ENCODE measurements at regions not wholly inside any gene's neighbourhood (a gene's known extent, or its start where the extent isn't known, plus 50 kb on each side); places are given as distances from the start of the nearest gene placed in this dataset.
"Not testable (repeated sequence)": the region's sequence is repeated elsewhere in the genome, so short reads cannot be mapped to it uniquely, and the experiment has no call there.

DNA sequence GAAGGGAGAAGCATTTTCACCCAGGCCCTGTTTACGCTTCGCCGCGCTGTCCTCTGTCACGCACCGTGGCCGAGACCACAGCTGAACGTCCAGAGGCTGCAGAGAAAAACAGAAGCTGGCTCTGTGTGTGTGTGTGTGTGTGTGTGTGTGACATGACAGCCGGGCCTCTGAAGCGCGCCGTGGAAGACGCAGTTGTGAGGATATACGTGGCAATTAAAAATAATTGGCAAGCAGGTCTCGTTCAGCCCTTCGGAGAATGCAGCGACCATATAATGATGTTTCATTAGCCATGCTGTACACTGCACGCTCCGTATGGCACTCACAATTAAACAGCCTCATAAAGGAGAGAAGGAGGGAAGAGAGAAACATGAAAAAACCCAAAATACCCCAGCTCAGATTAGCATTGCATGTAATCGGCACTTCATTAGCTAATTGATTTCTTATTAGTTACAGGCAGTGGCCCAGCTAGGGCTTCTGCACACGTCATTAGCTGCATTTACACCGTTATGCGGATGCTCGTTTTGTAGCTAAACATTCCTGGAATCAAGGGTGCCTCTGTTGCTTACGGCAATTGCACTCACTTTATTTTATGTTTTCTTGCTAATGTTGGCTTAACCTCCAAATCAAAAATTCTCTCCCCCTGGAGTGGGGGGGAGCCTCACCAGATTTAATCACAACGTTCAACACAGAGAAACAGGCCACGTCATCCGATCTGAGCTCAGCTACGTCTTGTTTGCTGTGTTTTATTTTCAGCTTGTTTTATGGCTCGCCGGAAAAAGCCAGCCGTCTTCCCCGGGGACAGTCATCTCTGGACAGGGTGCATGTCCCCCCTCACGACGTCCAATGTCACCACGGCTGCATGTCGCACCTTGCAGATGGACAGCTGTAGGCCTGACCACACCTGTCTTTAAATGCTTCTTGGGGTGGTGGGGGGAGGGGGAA is 74.6 kb upstream of the SHOX start:
- no peak for TF ChIP-seq TARDBP (IDR thresholded peaks at IDR 0.05)
- no peak for TF ChIP-seq FOXK2 (IDR thresholded peaks at IDR 0.05)
- no peak for TF ChIP-seq LEF1 (IDR thresholded peaks at IDR 0.05; ENCODE audit: borderline replicate concordance)
- TF ChIP-seq, protein P1, sequence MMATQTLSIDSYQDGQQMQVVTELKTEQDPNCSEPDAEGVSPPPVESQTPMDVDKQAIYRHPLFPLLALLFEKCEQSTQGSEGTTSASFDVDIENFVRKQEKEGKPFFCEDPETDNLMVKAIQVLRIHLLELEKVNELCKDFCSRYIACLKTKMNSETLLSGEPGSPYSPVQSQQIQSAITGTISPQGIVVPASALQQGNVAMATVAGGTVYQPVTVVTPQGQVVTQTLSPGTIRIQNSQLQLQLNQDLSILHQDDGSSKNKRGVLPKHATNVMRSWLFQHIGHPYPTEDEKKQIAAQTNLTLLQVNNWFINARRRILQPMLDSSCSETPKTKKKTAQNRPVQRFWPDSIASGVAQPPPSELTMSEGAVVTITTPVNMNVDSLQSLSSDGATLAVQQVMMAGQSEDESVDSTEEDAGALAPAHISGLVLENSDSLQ (IDR thresholded peaks at IDR 0.05), result no peak
- TF ChIP-seq NFRKB (IDR thresholded peaks at IDR 0.05), result no peak
- no peak for TF ChIP-seq FOXA1 (IDR thresholded peaks at IDR 0.05)
- no peak for TF ChIP-seq SUZ12 (IDR thresholded peaks at IDR 0.05)
- TF ChIP-seq L3MBTL2 (conservative IDR thresholded peaks at IDR 0.05), result no peak
- TF ChIP-seq FOXM1 (IDR thresholded peaks at IDR 0.05; ENCODE audit: borderline replicate concordance), result no peak
- TF ChIP-seq CTBP1 (IDR thresholded peaks at IDR 0.05; ENCODE audit: borderline replicate concordance), result no peak
- no peak for TF ChIP-seq BHLHE40 (IDR thresholded peaks at IDR 0.05; ENCODE audit: borderline replicate concordance)
- no peak for TF ChIP-seq ARNT (IDR thresholded peaks at IDR 0.05)
- TF ChIP-seq SP1 (IDR thresholded peaks at IDR 0.05), result no peak
- TF ChIP-seq ELF4 (IDR thresholded peaks at IDR 0.05), result no peak
- TF ChIP-seq ZNF384 (IDR thresholded peaks at IDR 0.05), result no peak
- TF ChIP-seq HDGF (IDR thresholded peaks at IDR 0.05; ENCODE audit: borderline replicate concordance), result no peak
- DNase-seq (ENCODE audit: extremely low spot score), result no peak
- POLR2A ChIA-PET, result no interaction called here
- CTCF ChIA-PET, result no interaction called here

DNA sequence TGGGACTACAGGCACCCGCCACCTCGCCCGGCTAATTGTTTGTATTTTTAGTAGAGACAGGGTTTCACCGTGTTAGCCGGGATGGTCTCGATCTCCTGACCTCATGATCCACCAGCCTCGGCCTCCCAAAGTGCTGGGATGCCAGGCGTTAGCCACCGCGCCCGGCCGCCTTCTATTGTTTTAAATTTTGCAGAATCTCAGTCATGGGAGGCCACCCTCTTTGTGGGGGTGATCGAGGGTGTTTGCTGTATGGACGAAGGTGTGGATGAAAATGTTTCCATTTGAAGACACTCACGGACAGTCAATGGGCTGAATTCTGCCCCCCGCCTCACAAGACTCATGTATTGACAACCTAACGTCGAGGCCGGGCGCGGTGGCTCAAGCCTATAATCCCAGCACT is 73.0 kb upstream of the SHOX start:
- POLR2A ChIA-PET; CTCF ChIA-PET; DNase-seq (ENCODE audit: extremely low spot score): not testable (repeated sequence)

DNA sequence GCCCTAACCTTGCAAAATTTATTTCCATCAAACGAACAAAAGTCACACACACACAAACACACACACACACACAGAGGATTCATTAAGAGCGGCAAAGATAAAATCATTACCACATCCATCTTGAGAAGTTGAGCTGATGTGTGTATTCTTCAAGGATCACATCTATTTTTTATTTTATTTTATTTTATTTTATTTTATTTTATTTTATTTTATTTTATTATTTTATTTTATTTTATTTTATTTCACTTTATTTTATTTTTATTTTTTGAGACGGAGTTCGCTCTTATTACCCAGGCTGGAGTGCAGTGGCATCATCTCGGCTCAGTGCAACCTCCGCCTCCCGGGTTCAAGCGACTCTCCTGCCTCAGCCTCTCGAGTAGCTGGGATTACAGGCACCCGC is 71.3 kb upstream of the SHOX start:
- CTCF ChIA-PET, result not testable (repeated sequence)

DNA sequence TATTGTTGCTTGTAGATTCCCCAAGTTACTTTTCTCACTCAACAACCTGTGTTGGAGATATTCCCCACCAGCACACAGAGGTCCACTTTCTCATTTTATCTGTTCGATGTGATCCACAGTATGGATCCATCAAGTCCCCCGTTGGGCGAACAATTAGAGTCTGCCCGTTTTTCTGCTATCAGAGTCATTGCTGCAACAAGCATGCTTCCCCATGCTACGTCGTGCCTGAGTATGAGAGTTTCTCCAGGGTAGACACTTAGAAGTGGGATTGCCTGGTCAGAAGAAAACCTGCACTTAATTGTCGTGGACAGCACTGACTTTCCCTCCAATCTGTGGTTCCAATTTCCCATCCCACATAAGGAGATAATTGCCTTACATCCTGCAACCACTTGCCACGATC is 62.7 kb upstream of the SHOX start:
- POLR2A ChIA-PET, result no interaction called here
- TF ChIP-seq TARDBP (IDR thresholded peaks at IDR 0.05), result no peak
- no peak for TF ChIP-seq NFRKB (IDR thresholded peaks at IDR 0.05)
- no peak for TF ChIP-seq FOXA1 (IDR thresholded peaks at IDR 0.05)
- TF ChIP-seq ELF4 (IDR thresholded peaks at IDR 0.05), result no peak
- TF ChIP-seq ARNT (IDR thresholded peaks at IDR 0.05), result no peak
- TF ChIP-seq FOXK2 (IDR thresholded peaks at IDR 0.05), result no peak
- no peak for TF ChIP-seq FOXM1 (IDR thresholded peaks at IDR 0.05; ENCODE audit: borderline replicate concordance)
- TF ChIP-seq BHLHE40 (IDR thresholded peaks at IDR 0.05; ENCODE audit: borderline replicate concordance), result no peak
- TF ChIP-seq L3MBTL2 (conservative IDR thresholded peaks at IDR 0.05), result no peak
- TF ChIP-seq ZNF384 (IDR thresholded peaks at IDR 0.05), result no peak
- no peak for DNase-seq (ENCODE audit: extremely low spot score)
- CTCF ChIA-PET, result no interaction called here

More for the DNA sequence above, 71.3 kb upstream of the SHOX start:
- DNase-seq (ENCODE audit: extremely low spot score); POLR2A ChIA-PET: not testable (repeated sequence)

DNA sequence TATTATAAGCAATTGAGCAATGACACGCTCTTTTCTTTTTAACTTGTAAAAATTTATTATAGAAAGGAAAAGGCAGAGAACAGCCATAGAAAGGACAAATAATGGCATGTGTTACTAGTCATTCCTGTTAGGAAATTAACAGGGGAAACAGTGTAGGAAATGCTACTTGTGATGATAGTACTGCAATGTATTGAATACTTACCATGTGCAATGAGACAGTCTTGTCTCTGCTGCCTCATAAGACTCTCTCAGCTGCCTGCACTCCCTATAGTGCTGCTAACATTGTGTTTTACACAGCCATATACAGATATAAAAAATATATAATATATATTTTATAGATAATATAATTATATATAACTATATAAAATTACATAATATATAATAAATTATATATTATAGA is 62.3 kb upstream of the SHOX start:
- ChIA-PET POLR2A (no interaction called here), CTCF (no interaction called here)
- TF ChIP-seq L3MBTL2 (conservative IDR thresholded peaks at IDR 0.05), result no peak
- TF ChIP-seq CTBP1 (IDR thresholded peaks at IDR 0.05; ENCODE audit: borderline replicate concordance), result no peak
- no peak for TF ChIP-seq NFRKB (IDR thresholded peaks at IDR 0.05)
- no peak for DNase-seq (ENCODE audit: extremely low spot score)

DNA sequence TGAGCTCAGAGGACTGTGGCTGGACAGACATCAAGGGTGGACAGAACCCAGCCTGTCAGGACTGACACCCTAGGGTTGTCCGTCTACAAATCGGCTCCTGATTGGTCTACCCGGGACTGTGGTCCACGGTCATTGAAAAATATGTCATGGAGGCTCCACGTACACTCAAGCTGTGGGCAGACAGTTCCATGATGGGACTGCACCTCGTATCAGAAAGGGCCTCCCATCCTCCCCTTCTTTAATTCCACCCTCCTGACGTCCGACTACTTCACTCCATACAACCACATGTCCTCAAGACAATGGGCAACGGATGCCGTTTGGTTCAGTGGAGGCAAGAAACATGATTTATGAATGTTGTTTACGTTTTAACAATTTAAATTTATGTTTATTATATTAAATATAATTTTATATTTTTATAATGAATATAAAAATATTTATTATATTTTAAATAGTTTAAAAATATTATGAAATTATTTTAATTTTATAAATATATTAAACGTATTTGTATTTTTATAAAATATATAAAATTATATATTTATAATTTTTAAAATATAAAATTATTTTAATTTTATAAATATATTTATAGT is 58.0 kb upstream of the SHOX start:
- no peak for DNase-seq (ENCODE audit: extremely low spot score)
- POLR2A ChIA-PET, result no interaction called here
- TF ChIP-seq ELF4 (IDR thresholded peaks at IDR 0.05) (no peak), FOXM1 (IDR thresholded peaks at IDR 0.05; ENCODE audit: borderline replicate concordance) (no peak), ARNT (IDR thresholded peaks at IDR 0.05) (no peak), BHLHE40 (IDR thresholded peaks at IDR 0.05; ENCODE audit: borderline replicate concordance) (no peak), HDGF (IDR thresholded peaks at IDR 0.05; ENCODE audit: borderline replicate concordance) (no peak), TARDBP (IDR thresholded peaks at IDR 0.05) (no peak), FOXK2 (IDR thresholded peaks at IDR 0.05) (no peak), FOXA1 (IDR thresholded peaks at IDR 0.05) (no peak), ZNF384 (IDR thresholded peaks at IDR 0.05) (no peak)
- CTCF ChIA-PET, result no interaction called here

DNA sequence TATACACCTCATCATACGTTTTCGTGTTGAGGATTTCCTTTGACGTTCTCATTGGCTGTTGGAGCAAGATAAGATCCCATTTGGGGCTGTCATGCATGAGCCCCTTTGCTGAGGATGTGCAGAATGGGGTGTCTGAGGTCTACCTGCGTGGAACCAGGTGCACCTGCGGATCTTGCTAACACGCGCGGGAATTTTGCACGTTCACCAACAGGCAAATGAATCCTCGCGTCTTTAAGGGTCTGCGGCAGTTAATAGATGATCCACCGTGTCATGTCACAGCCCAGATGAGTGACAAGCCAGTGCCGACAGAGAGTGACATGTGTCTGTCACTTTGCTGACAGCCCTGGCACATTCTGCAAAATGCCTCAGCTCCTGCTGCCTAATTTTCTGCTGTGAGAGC is 56.3 kb upstream of the SHOX start:
- ChIA-PET CTCF (no interaction called here), POLR2A (no interaction called here)
- DNase-seq (ENCODE audit: extremely low spot score), result no peak
- TF ChIP-seq L3MBTL2 (conservative IDR thresholded peaks at IDR 0.05), result no peak
- TF ChIP-seq, protein P1 (IDR thresholded peaks at IDR 0.05), result peak; percentile 91

DNA sequence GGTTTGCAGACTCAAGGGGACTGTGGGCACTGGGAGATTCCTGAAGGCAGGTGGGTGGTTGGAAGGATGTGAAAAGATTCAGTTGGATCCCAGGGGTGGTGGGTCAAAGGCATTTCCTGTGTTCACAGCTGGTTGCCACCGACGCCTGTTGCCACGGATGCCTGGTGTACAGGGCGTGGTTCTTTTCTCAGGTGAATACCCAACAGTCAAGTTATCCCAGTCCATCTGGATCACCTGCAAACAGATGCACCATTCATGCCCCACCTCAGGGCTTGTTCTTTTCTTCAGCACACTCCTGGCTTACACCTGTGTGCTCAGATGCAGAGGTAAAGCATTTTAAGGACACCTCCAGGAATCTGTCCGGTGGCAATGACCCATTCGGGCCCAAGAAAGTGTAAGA is 55.8 kb upstream of the SHOX start:
- no peak for DNase-seq (ENCODE audit: extremely low spot score)
- ChIA-PET POLR2A (no interaction called here), CTCF (no interaction called here)
- TF ChIP-seq LEF1 (IDR thresholded peaks at IDR 0.05; ENCODE audit: borderline replicate concordance) (no peak), NFRKB (IDR thresholded peaks at IDR 0.05) (no peak), TARDBP (IDR thresholded peaks at IDR 0.05) (no peak), ARNT (IDR thresholded peaks at IDR 0.05) (no peak), ELF4 (IDR thresholded peaks at IDR 0.05) (no peak), HDGF (IDR thresholded peaks at IDR 0.05; ENCODE audit: borderline replicate concordance) (no peak), BHLHE40 (IDR thresholded peaks at IDR 0.05; ENCODE audit: borderline replicate concordance) (no peak), FOXA1 (IDR thresholded peaks at IDR 0.05) (no peak), SUZ12 (IDR thresholded peaks at IDR 0.05) (no peak), FOXM1 (IDR thresholded peaks at IDR 0.05; ENCODE audit: borderline replicate concordance) (no peak), SP1 (IDR thresholded peaks at IDR 0.05) (no peak), FOXK2 (IDR thresholded peaks at IDR 0.05) (no peak), ZNF384 (IDR thresholded peaks at IDR 0.05) (no peak), L3MBTL2 (conservative IDR thresholded peaks at IDR 0.05) (no peak), CTBP1 (IDR thresholded peaks at IDR 0.05; ENCODE audit: borderline replicate concordance) (no peak)
- TF ChIP-seq, protein P1 (IDR thresholded peaks at IDR 0.05), result no peak

All from HEK293T (cell line).